NCI-H1092 (cell line): ENCODE measurements at regions not wholly inside any gene's neighbourhood (a gene's known extent, or its start where the extent isn't known, plus 50 kb on each side); places are given as distances from the start of the nearest gene placed in this dataset.
"Not testable (repeated sequence)": the region's sequence is repeated elsewhere in the genome, so short reads cannot be mapped to it uniquely, and the experiment has no call there.

ENCODE experiments used
- DNase-seq: peaks from one replicate; lab custom pipeline; 2025; lab: John Stamatoyannopoulos, UW

GRCh38 chr1:245102149-245102548 lies 52.6 kb upstream of the KIF26B start:
- DNase-seq, result not testable (repeated sequence)

- no peak for DNase-seq
These were observed 55.4 kb upstream of the KIF26B start for GRCh38 chr1:245099401-245099800.

- DNase-seq, result no peak
These were observed 55.9 kb upstream of the KIF26B start for GRCh38 chr1:245098924-245099323.

GRCh38 chr1:245096311-245097066 lies 58.3 kb upstream of the KIF26B start:
- DNase-seq, result no peak

- no peak for DNase-seq
These were observed 58.9 kb upstream of the KIF26B start for GRCh38 chr1:245095903-245096302.

GRCh38 chr1:245094954-245095353 lies 59.8 kb upstream of the KIF26B start:
- no peak for DNase-seq

GRCh38 chr1:245094092-245094491 lies 60.7 kb upstream of the KIF26B start:
- no peak for DNase-seq

- DNase-seq, result no peak
These were observed 62.2 kb upstream of the KIF26B start for GRCh38 chr1:245092638-245092976.

GRCh38 chr1:245091818-245092637 lies 62.8 kb upstream of the KIF26B start:
- DNase-seq, result no peak

GRCh38 chr1:245091171-245091621 lies 63.6 kb upstream of the KIF26B start:
- no peak for DNase-seq

- DNase-seq, result no peak
These were observed 64.2 kb upstream of the KIF26B start for GRCh38 chr1:245090491-245091090.

- no peak for DNase-seq
These were observed 67.1 kb upstream of the KIF26B start for GRCh38 chr1:245087723-245088122.

GRCh38 chr1:245086389-245086969 lies 68.3 kb upstream of the KIF26B start:
- no peak for DNase-seq

GRCh38 chr1:245085508-245086095 lies 69.2 kb upstream of the KIF26B start:
- no peak for DNase-seq

GRCh38 chr1:245084551-245084950 lies 70.2 kb upstream of the KIF26B start:
- no peak for DNase-seq

GRCh38 chr1:245079021-245079609 lies 75.7 kb upstream of the KIF26B start:
- DNase-seq, result no peak

- no peak for DNase-seq
These were observed 79.9 kb upstream of the KIF26B start for GRCh38 chr1:245074898-245075297.

GRCh38 chr1:245074232-245074747 lies 80.5 kb upstream of the KIF26B start:
- DNase-seq, result no peak

- no peak for DNase-seq
These were observed 83.8 kb upstream of the KIF26B start for GRCh38 chr1:245070836-245071615.

- no peak for DNase-seq
These were observed 87.5 kb upstream of the KIF26B start for GRCh38 chr1:245067257-245067656.
